NCI-H2171 (cell line): ENCODE measurements at regions not wholly inside any gene's neighbourhood (a gene's known extent, or its start where the extent isn't known, plus 50 kb on each side); places are given as distances from the start of the nearest gene placed in this dataset.

Experiments used
- DNase-seq: peaks from one replicate; lab custom pipeline; 2025; lab: John Stamatoyannopoulos, UW

DNA sequence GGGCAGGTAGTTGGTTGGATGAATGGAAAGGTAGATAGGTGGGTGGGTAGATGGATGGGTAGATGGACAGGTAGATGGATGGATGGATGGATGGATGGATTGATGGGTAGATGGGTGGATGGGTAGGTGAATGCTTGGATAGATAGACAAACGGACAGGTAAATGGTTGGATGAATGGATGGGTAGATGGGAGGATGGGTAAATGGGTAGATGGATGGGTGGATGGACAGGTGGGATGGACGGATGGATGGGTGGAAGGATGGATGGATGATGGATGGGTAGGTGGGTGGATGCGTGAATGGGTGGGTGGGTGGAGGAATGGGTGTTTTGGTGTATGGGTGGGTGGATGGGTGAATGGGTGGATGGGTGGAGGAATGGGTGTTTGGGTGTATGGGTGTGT, 50.1 kb upstream of the ASAP2 start:
- DNase-seq: no peak

DNA sequence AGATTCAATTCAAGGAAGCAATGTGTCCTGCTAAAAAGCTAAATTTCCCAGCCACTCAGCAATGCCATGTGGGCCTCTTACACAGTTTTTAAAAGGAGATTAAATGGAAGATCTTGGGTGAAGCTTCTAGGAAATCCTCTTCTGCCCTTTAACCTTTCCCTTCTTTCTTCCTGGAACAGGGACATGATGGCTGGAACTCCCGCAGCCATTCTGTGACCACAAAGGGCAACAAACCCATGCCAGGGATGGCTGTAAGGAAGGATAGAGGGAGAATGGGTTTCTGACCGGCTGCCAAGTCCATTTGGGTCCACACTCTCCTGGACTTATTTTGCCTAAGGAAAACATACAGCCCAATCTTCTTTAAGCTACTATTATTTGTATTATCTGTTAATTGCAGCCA, 52.6 kb upstream of the ASAP2 start:
- no peak for DNase-seq

DNA sequence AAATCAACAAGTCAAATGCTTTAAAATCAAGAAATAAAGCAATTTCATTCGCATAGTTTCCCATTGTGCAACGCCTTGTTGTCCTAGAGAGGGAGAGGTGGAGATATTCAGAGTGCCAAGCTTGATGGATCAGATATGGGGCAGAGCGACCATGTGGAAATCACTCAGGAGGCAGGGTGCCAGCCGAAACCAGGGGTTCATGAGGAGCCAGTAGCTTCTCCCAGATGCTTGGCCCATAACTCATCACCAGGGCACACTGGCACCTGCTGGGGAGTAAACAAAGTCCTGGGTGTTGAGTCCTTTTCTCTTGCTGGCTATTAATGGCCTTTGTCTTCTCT, 53.0 kb upstream of the ASAP2 start:
- DNase-seq: no peak

DNA sequence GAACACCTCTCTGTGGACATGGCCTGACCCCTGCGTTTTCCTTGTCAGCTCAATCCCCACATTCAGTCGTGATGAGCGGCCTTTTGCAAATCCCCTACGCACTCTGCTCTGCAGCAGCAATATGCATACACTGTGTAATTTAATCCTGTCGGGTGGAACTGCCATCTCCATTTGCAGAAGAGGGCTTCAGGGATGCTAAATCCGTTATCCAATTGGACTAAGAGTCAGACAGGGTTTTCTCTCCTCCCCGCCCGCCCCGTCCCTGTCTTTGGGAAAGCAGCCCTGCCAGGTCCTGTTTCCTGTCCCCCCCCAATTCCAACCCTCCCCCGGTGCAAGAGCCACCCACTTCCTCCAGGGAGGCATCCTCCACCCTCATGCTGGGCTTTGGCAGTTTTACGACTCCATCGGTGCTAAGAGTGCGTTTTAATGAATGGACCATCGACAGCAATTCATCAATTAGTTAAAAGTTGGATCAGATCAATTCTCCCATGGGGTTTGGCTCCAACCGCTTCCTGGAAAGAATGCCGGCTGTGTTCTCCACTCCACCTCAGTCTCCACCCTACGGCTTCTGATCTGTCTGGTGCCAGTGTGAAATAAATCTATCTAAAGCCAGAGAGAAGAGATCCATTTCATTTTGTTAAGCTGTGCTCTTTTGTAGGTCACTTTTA, 53.5 kb upstream of the ASAP2 start:
- no peak for DNase-seq

DNA sequence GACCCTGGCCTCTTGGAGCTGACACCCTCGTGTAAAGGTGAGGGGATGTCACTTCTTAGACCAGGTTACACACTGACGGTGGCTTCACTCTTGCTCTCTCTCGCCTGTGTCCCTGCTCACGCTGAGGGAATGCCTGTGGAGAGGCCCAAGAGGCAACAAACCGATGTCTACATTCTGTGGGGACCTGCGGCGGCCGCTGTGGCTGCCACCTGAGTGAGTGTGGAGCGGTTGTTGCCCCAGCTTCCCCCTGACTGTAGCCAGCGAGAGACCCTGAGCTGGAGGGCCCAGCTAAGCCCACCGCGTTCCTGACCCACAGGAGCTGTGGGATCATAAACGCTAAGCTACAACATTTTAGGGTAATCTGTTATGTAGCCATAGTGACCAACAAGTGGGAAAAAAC, 55.7 kb upstream of the ASAP2 start:
- DNase-seq: no peak

DNA sequence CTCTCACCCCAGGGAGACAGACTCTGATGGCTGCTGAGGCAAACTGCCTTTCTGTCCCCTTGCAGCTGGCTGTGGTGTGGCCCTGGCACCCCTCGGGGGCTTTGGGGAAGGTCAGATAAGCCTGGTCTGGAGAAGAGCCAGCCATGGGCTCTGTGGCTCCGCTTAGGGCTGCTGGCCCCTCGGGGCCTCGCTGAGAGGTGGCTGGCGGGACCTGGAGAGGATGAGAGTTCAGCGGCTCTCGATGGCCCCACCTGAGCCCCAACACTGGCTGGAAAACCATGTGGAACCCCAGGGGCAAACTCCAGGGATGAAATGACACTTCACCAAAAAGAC, 56.1 kb upstream of the ASAP2 start:
- no peak for DNase-seq

DNA sequence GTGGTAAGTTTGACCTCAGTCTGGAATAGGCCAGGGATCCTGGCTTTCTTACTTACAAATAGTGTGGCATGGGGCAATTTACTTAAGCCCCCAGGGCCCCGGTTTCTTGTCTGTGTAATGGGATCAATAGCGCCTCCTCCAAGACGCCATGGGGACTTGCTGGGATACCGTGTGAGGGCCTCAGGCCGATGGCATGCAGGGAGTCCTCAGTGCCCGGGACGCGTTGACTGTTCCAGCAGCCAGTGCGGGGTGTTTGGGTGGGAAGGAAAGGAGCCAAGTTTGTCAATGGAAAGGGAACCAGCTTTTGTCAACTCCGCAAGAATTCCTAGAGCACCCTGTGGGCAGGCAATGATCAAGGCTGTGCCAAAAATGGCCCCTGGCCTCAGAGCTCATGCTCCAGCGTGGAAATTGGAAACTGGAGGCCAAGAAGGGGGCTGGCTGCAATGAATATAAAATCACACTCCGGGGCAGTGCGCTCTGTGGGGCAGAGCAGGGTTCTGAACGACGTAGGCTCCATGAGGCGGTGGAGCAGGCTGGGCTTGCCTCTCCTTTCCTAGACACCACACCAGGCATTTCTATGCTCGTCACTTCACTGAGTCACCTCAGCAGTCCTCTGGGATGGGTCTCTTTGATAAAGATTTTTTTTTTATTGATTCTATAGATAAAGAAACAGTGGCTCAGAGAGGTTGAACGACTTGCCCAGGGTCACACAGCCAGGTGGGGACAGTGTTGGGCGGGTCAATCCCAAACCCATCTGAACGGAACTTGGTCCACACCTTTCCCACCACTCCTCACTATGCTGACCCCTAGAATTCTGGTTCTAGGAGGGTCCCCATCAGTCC, 56.7 kb upstream of the ASAP2 start:
- no peak for DNase-seq

DNA sequence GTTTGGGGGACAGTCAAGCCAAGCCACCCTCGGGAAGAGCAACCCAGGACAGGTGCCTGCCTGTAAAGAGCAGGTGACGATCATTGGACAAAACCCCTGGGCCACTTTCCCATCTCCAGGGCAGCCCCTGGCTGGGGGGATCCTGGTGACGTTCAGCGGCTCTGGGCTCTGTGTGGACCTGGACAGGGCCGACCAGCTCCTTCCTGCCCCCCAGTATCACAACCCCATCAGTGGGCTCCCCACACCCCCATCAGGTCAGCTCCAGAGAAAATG, 57.3 kb upstream of the ASAP2 start:
- DNase-seq: no peak

DNA sequence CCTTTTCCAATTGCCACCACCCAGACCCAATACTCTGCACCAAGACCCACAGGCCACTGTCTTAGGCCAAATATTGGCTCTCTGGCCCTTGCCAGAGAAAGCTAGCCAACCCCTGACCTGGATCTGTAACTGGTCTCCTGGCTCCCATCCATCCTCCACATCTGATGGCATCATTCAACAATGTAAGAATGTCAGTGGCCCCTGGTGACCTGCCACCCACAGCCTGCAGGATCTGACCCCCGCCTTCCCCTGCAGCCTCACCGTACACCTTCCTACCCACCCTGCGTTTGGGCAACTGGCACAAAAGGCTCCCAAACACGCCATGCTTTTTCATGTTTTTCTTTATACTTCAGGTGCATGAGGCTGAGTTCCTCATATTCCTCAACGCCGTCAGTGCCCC, 60.0 kb upstream of the ASAP2 start:
- no peak for DNase-seq

DNA sequence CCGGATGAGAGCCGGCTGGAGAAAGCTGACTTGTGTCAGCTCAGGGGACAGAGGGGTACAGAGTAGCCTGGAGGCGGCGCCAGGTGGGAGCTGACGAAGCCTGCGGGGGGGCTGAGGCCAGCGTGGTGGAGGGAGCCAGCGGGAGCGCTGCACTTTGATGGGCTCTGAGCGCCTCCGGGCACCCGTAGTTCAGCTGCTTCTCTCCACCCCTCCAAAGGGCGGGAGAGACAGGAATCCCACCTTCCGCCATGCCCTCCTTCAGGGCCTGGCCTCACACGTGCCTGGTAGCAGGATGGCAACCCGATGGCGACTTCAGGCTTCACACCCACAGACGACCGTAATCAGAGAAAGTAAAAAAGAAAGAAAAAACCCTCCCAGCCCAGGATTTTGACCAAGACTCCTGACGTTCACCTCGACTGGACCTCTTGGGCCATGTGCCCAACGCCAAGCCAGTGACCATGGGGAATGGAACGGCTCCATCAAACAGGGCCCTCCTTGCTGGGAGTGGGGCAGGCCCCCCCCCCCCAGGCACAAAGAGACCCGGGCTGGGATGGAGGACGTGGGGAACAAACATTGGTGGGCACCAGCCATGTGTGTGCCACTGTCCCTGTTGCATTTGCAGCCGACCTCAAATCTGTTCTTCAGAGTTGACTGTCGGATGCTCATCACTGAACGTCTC, 60.7 kb upstream of the ASAP2 start:
- DNase-seq: no peak

DNA sequence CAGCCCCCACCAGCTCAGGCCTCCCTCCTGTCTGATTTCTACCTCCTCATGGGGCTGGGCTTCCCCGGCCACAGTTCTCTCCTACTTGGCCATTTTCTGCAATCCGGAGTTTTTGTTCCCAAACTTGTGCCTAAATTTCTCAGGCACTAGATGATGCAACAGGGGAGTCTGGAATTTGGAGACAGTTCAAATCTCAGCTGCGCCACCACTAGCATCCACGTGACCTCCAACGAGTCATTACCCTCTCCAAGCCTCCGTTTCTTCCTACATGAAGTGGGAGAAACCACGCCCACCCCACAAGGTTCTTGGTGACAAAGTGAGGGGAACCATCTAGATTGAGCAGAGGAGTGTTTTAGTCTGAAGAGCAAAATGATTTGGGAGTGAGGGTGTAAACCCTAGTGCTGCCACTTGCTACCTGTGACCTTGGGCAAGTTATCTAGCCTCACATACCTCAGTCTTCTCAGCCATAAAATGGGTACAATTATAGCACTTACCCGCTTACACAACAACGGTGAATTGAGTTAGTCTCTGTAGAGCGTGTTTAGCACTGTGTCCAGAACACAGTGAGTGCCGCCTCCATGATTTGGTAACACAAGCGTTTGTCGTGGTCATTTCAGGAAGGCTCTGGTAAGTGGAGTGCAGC, 61.4 kb upstream of the ASAP2 start:
- no peak for DNase-seq

DNA sequence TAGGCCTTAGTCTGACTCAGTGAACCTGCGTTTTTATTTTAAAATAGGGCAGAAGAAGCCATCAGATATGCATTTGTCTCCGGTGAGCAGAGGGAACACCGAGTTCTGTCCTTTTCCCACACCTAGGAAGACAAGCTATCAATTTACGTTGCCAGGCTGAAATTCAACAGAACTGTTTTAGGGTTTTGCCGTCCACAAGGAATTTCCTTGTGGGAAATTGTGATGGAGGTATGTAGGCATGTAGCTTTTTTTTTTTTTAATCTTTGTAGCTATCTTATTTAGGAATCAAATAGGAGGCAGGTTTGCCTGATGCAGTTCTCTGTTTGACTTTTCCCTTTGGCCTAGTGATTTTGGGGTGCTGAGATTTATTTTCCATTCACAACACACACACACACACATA, 62.0 kb upstream of the ASAP2 start:
- DNase-seq: no peak

DNA sequence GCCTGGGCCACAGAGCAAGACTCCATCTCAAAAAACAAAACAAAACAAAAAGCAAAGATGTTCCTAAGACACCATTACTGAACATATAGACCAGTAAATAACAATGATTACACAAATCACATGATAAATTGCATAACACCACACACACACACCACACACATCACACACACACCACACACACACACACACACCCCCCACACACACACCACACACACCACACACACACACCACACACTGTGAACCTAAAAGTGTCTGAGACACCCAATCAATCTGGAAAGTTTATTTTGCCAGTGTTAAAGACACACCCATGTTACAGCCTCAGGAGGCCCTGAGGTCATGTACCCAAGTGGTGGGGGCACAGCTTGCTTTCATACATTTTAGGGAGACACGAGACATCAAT, 62.6 kb upstream of the ASAP2 start:
- no peak for DNase-seq

DNA sequence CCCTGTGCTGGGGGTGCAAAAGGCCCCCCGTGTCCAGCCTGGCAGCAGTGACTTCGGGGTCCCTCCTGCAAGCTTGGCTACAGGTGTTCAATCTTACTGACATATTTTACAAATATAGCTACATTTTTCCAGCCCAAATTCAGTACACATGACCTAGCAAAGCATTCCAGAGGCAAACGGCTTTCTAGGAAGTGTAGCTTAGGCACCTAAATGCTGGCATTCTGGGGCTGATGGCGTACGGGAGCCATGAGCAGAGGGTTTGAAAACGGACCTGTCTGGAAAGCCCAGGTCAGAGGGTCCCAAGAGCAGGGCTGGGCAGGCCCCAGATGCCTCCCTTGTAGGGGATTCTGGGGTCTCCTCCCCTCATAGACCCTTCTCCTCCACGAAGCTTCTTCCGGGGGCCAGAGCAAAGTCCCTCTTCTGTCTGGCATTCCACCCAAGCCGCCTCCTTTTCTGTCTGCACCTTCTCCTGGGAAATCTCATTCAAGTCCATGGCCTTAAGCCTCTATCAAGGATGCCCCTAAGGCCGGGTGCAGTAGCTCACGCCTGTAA, 63.3 kb upstream of the ASAP2 start:
- no peak for DNase-seq

DNA sequence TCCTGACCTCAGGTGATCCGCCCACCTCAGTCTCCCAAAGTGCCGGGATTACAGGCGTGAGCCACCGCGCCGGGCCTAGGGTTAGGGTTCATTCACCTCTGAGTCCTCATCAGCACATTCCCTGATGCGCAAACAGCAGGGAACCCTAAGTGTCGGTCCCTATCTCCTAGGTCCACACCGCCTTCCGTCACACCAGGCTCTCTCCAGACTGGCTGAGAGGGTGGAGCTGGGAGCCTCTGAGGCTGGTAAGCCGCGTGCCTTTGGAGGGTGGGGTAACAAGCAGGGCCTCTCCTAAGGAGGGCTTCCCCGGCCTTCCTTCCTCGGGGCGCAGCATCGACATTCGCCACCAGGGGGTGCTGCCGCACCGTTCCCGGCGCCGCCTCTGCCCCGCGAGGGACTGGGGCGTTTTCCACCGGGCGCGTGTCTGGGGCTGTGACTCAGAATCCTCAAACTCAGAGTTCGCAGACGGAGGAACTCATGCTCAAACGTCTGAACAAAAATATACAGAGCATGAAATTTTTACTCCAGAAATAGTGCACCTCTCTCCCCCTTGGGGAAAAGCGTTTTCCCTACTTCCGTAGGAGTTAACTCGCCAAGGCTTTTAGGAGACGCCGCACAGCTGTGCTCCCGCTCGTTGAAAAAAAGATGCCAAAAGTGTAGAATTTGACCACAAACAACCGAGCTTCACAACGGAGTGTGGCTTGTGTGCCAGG, 63.9 kb upstream of the ASAP2 start:
- DNase-seq: peak; percentile 58

DNA sequence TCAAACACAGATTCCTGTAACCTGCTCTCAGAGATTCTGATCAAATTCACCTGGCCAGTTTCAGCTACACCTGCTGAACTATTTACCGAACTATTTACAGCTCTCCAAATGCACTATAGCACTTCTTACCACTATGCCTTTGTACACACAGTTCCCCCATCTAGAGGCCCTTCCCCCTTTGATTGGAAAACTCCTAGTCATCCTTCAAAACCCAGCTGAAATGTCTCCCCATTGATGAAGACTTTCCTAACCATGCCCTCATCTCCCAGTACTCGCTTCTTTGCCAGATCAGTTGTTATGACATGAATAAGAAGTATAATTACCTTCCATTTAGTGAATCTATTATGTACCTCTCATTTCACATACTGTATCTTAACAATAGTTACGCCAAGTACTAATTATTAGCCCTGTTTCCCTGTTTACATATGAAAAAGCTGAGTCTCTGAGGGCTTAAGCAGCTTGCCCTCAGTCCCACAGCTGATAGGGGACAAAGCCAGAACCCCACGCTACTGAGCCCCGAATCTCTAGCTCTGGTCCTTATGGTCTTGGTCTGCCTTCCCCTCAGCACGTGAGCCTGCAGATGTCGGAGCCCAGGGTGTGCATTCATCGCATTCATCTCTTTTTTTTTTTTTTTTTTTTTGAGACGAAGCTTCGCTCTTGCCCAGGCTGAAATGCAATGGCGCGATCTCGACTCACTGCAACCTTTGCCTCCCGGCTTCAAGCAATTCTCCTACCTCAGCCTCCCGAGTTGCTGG, 64.7 kb upstream of the ASAP2 start:
- DNase-seq: no peak

DNA sequence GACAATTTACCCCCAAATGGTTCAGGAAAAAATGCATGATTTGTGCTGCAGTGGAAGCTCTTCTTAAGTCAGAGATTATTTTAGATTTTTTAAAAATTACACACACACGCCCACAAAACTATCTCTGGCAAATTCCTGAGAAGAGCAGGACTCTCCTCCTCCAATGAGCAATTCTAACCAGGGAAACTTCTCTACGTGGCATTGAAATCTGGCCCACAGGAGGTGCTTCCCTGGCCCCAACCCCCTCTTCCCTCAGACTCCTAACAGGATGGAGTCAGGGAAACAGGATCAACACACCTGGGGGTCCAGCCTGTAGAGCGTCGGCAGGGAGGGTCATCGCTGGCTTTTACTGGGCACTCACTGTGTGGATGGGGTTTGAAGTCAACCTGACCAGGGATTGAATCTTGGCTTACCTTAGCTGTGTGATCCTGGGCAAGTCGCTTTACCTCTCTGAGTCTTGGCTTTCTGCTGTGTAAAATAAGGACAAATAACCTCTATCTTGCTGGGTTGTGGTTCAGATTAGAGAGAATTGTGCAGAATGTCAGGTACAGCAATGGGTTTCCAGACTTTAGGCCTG, 65.4 kb upstream of the ASAP2 start:
- DNase-seq: no peak

DNA sequence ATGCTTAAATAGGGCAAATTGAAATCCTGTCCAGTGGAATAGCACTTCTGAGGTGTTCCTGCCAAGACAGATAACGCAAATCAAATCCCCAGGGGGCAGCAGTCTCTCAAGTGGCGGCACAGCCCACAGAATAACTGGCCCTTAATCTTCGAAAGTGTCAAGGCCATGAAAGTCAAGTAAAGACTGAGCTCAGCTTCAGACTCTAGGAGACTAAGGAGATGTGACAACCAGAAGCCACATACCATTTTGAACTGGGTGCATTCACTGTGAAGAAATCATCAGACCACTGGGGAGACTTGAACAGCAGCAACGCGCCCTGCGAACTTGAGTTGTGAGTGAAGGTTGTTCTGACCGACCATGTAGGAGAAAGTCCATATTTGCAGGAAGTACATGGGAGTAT, 66.0 kb upstream of the ASAP2 start:
- DNase-seq: no peak

DNA sequence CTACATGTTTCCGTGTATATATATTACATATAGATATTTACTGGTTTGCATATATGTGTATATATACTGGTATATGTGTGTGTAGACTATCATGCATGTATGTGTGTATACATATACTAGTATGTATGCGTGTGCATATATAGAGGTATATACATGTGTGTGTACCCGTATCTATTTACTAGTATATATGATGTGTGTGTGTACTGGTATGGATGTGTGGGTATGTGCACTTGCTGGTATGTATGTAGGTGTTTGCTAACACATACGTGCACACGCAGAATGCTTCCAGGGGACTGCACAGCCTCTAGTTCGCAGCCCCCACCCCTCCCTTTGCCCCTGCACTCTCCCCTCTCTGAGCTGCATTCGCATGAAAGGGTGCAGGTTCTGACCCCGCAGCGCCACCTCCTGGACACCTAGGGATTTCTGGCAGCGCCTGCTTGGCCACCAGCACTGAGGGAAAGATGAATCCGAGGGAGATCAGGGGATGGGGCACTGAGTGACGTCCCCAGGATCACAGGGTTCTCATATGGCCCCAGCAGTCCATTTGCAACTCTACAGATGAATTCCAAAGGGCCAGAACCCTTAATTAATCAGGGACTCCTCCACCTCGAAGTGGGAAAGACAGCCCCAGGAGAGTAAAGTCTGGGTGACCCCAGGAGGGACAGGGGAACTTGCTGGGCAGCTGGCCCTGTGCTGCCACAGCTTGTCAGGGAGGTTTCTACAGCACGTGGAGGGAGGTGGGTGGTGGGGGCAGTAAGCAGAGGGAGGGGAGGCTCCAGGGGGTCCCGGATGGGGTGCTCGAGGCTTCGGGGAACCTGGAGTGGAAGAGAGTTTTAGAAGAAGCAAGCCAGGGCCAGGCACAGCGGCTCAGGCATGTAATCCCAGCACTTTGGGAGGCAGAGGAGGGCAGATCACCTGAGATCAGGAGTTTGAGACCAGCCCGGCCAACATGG, 66.8 kb upstream of the ASAP2 start:
- peak; percentile 25 for DNase-seq
